H9 (cell line): ENCODE measurements at regions not wholly inside any gene's neighbourhood (a gene's known extent, or its start where the extent isn't known, plus 50 kb on each side); places are given as distances from the start of the nearest gene placed in this dataset.
A peak's percentile ranks its signal among the peaks of the same experiment; 100 is the strongest.

ENCODE experiments used
- DNase-seq: peaks from one replicate; pipeline ENCODE4 v3.0.0-alpha.2; 2017
- H2AFZ ChIP-seq: one replicate; pipeline ENCODE4 v1.6.1; 2013; ENCODE audit warnings: mild to moderate bottlenecking, low read length, control low read depth, moderate library complexity
- H2AK5ac ChIP-seq: 2 replicates; pipeline ENCODE4 v1.6.1; 2013; ENCODE audit warnings: low read length, control low read depth, mixed read lengths; ENCODE audit not compliant: insufficient read length
- H2BK120ac ChIP-seq: one replicate; pipeline ENCODE4 v1.6.1; 2013; ENCODE audit warnings: low read depth, mild to moderate bottlenecking, low read length, control low read depth, inconsistent platforms; ENCODE audit not compliant: poor library complexity, severe bottlenecking
- H2BK12ac ChIP-seq: 2 replicates; pipeline ENCODE4 v1.6.1; 2013; ENCODE audit warnings: low read length, control low read depth, mixed read lengths, low read depth; ENCODE audit not compliant: insufficient read length
- H2BK15ac ChIP-seq: 2 replicates; pipeline ENCODE4 v1.6.1; 2013; ENCODE audit warnings: low read depth, low read length, control low read depth
- H2BK20ac ChIP-seq: one replicate; pipeline ENCODE4 v1.6.1; 2013; ENCODE audit warnings: low read depth, mild to moderate bottlenecking, low read length, control low read depth, inconsistent platforms; ENCODE audit not compliant: poor library complexity, severe bottlenecking
- H2BK5ac ChIP-seq: 2 replicates; pipeline ENCODE4 v1.6.1; 2013; ENCODE audit warnings: low read length, control low read depth, mixed read lengths; ENCODE audit not compliant: insufficient read length
- H3K14ac ChIP-seq: 2 replicates; pipeline ENCODE4 v1.6.1; 2013; ENCODE audit warnings: low read length, control low read depth; ENCODE audit not compliant: insufficient read depth
- H3K18ac ChIP-seq: 2 replicates; pipeline ENCODE4 v1.6.1; 2013; ENCODE audit warnings: low read depth, mild to moderate bottlenecking, mixed read lengths, low read length, control low read depth; ENCODE audit not compliant: insufficient read length
- H3K23ac ChIP-seq: 2 replicates; pipeline ENCODE4 v1.6.1; 2013; ENCODE audit warnings: low read length, control low read depth, mixed read lengths, low read depth; ENCODE audit not compliant: insufficient read length
- H3K23me2 ChIP-seq: 2 replicates; pipeline ENCODE4 v1.6.1; 2013; ENCODE audit warnings: low read depth, mild to moderate bottlenecking, mixed read lengths, low read length, control low read depth; ENCODE audit not compliant: insufficient read length, poor library complexity, severe bottlenecking
- H3K27ac ChIP-seq: 2 replicates; pipeline ENCODE4 v1.5.1; 2013; ENCODE audit warnings: low read length, control low read depth, mixed read lengths, low read depth; ENCODE audit not compliant: insufficient read length
- H3K27me3 ChIP-seq: 2 replicates; pipeline ENCODE4 v1.6.1; 2013; ENCODE audit warnings: low read length, control low read depth, inconsistent platforms; ENCODE audit not compliant: insufficient read depth
- H3K4ac ChIP-seq: 2 replicates; pipeline ENCODE4 v1.6.1; 2013; ENCODE audit warnings: low read depth, mild to moderate bottlenecking, control low read depth, inconsistent platforms, low read length, moderate library complexity
- H3K4me1 ChIP-seq: 2 replicates; pipeline ENCODE4 v1.6.1; 2013; ENCODE audit warnings: low read length, control low read depth, inconsistent platforms; ENCODE audit not compliant: insufficient read depth
- H3K4me2 ChIP-seq: 2 replicates; pipeline ENCODE4 v1.6.1; 2013; ENCODE audit warnings: low read length, control low read depth, mixed read lengths; ENCODE audit not compliant: insufficient read length, insufficient read depth
- H3K56ac ChIP-seq: 2 replicates; pipeline ENCODE4 v1.6.1; 2013; ENCODE audit warnings: low read depth, mild to moderate bottlenecking, mixed read lengths, low read length, control low read depth; ENCODE audit not compliant: insufficient read length
- H3K79me1 ChIP-seq: 2 replicates; pipeline ENCODE4 v1.6.1; 2013; ENCODE audit warnings: low read depth, mild to moderate bottlenecking, moderate library complexity, low read length, control low read depth, inconsistent platforms; ENCODE audit not compliant: insufficient read depth, poor library complexity, severe bottlenecking
- H3K79me2 ChIP-seq: 2 replicates; pipeline ENCODE4 v1.6.1; 2013; ENCODE audit warnings: low read length, control low read depth, inconsistent platforms; ENCODE audit not compliant: insufficient read depth
- H3K9ac ChIP-seq: 2 replicates; pipeline ENCODE4 v1.6.1; 2013; ENCODE audit warnings: low read length, control low read depth, mixed read lengths; ENCODE audit not compliant: insufficient read length; ENCODE audit errors: extremely low read depth
- H3K9me3 ChIP-seq: one replicate; pipeline ENCODE4 v1.6.1; 2013; ENCODE audit warnings: low read depth, low read length, inconsistent platforms; ENCODE audit not compliant: control insufficient read depth
- H3T11ph ChIP-seq: one replicate; pipeline ENCODE4 v1.6.1; 2013; ENCODE audit warnings: mild to moderate bottlenecking, low read length, control low read depth, inconsistent platforms
- H4K20me1 ChIP-seq: one replicate; pipeline ENCODE4 v1.6.1; 2013; ENCODE audit not compliant: control insufficient read depth, insufficient read length, insufficient read depth
- H4K5ac ChIP-seq: 2 replicates; pipeline ENCODE4 v1.6.1; 2013; ENCODE audit warnings: low read depth, mild to moderate bottlenecking, mixed read lengths, low read length, control low read depth; ENCODE audit not compliant: insufficient read length
- H4K8ac ChIP-seq: replicated peaks from 2 replicates; pipeline ENCODE4 v1.6.1; 2013; ENCODE audit warnings: low read length, control low read depth, mixed read lengths, low read depth; ENCODE audit not compliant: insufficient read length
- H4K91ac ChIP-seq: 2 replicates; pipeline ENCODE4 v1.6.1; 2013; ENCODE audit warnings: low read depth, mild to moderate bottlenecking, moderate library complexity, mixed read lengths, low read length, control low read depth; ENCODE audit not compliant: insufficient read length
- H3K27ac Mint-ChIP-seq, 3 experiments: 2 replicates in 2 of 3; 3 replicates in 1 of 3; pipeline ENCODE4 v1.8.0; 2020 to 2021; ENCODE audit warnings: mixed read lengths in 3 of 3, mild to moderate bottlenecking in 1 of 3, moderate library complexity in 1 of 3
- H3K27me3 Mint-ChIP-seq: 2 replicates; pipeline ENCODE4 v1.8.0; 2021; ENCODE audit warnings: low read depth, mild to moderate bottlenecking, moderate library complexity, mixed read lengths
- H3K36me3 Mint-ChIP-seq, 3 experiments: 2 replicates in 2 of 3; 3 replicates in 1 of 3; pipeline ENCODE4 v1.8.0; 2020 to 2021; ENCODE audit warnings: low read depth in 3 of 3, mixed read lengths in 3 of 3; ENCODE audit not compliant: insufficient read depth in 1 of 3
- H3K4me1 Mint-ChIP-seq, 2 experiments: 2 replicates each; pipeline ENCODE4 v1.8.0; 2020; ENCODE audit warnings: mixed read lengths in 2 of 2
- H3K4me3 Mint-ChIP-seq, 2 experiments: 2 replicates in 1 of 2; 3 replicates in 1 of 2; pipeline ENCODE4 v1.8.0; 2020 to 2021; ENCODE audit warnings: mild to moderate bottlenecking in 2 of 2, mixed read lengths in 2 of 2, moderate library complexity in 1 of 2
- H3K9me3 Mint-ChIP-seq, 2 experiments: 2 replicates in 1 of 2; 3 replicates in 1 of 2; pipeline ENCODE4 v1.8.0; 2020; ENCODE audit warnings: mild to moderate bottlenecking in 2 of 2, mixed read lengths in 2 of 2, moderate library complexity in 1 of 2
- CTCF ChIP-seq: fragments of 200-600 bp; sonication (generic); conservative IDR thresholded peaks from 3 replicates; pipeline ENCODE4 v1.8.0; 2021; ENCODE audit warnings: antibody characterized with exemption, mild to moderate bottlenecking
- WGBS: extraction: QIAGEN DNeasy Blood & Tissue Kit; methylation state at CpG from one replicate; pipeline ENCODE4 v1.1.7; 2013; ENCODE audit warnings: missing lambda C conversion rate, low lambda C conversion rate, mixed read lengths; ENCODE audit not compliant: insufficient read length; ENCODE audit errors: extremely low coverage; 5-methylcytosine and 5-hydroxymethylcytosine counted together

- no peak overlapping the region for H3K27ac ChIP-seq
- Mint-ChIP-seq H3K36me3 (peaks cover 0 to 2% (median 0%) of the 10 kb centered on the region in 3 experiments; a peak in 1 of 7 replicates), H3K4me3 (no peak overlapping the region), H3K9me3 (no peaks in the 10 kb centered on the region), H3K27me3 (peaks cover 7% of the 10 kb centered on the region), H3K4me1 (peaks cover 35 to 38% of the 10 kb centered on the region in 2 experiments), H3K27ac (no peak overlapping the region)
- H3K18ac ChIP-seq, result no peak overlapping the region
- H4K20me1 ChIP-seq, result no peaks in the 10 kb centered on the region
- no peak overlapping the region for H3K4me2 ChIP-seq
- no peak overlapping the region for H3T11ph ChIP-seq
- no peaks in the 10 kb centered on the region for H3K79me1 ChIP-seq
- no peak overlapping the region for H2BK12ac ChIP-seq
- WGBS, result no CpG with 5 or more reads among the region's 3 CpGs
- no peak overlapping the region for H4K8ac ChIP-seq
- no peaks in the 10 kb centered on the region for H3K27me3 ChIP-seq
- DNase-seq, result no peak
- H4K5ac ChIP-seq, result no peak overlapping the region
- H3K79me2 ChIP-seq, result no peaks in the 10 kb centered on the region
- H4K91ac ChIP-seq, result no peak overlapping the region
- no peak overlapping the region for H2BK5ac ChIP-seq
- no peaks in the 10 kb centered on the region for H3K9me3 ChIP-seq
- H3K56ac ChIP-seq, result no peak overlapping the region
- no peak overlapping the region for H2AK5ac ChIP-seq
- H3K23me2 ChIP-seq, result no peaks in the 10 kb centered on the region
- H2BK120ac ChIP-seq, result no peak overlapping the region
- no peak overlapping the region for H3K4ac ChIP-seq
- no peak overlapping the region for H2BK20ac ChIP-seq
- H2AFZ ChIP-seq, result no peak overlapping the region
- no peak overlapping the region for H2BK15ac ChIP-seq
- peak overlapping the region; percentile 41; the same call in 1 of the 2 replicates for H3K14ac ChIP-seq
- no peak for TF ChIP-seq CTCF
- no peak overlapping the region for H3K23ac ChIP-seq
- no peak overlapping the region for H3K9ac ChIP-seq
- H3K4me1 ChIP-seq, result no peaks in the 10 kb centered on the region; the same call in 1 of the 2 replicates
Measured at GRCh38 chr11:111438168-111438567, 59.1 kb upstream of the POU2AF1 start.
